Nephron (organoid): ENCODE measurements at regions not wholly inside any gene's neighbourhood (a gene's known extent, or its start where the extent isn't known, plus 50 kb on each side); places are given as distances from the start of the nearest gene placed in this dataset.

Experiments
- H3K27ac Mint-ChIP-seq, 3 experiments: 2 replicates each; pipeline ENCODE4 v1.8.0; 2020; ENCODE audit warnings: mixed read lengths in 3 of 3, mild to moderate bottlenecking in 2 of 3, moderate library complexity in 1 of 3
- H3K27me3 Mint-ChIP-seq: 2 replicates; pipeline ENCODE4 v1.8.0; 2021; ENCODE audit warnings: low read depth, mild to moderate bottlenecking, moderate library complexity, mixed read lengths
- H3K36me3 Mint-ChIP-seq: 2 replicates; pipeline ENCODE4 v1.8.0; 2020; ENCODE audit warnings: low read depth, mixed read lengths
- H3K4me1 Mint-ChIP-seq: 2 replicates; pipeline ENCODE4 v1.8.0; 2020; ENCODE audit warnings: mixed read lengths
- H3K4me3 Mint-ChIP-seq, 3 experiments: 2 replicates each; pipeline ENCODE4 v1.8.0; 2020; ENCODE audit warnings: mild to moderate bottlenecking in 3 of 3, mixed read lengths in 3 of 3, moderate library complexity in 2 of 3
- H3K9me3 Mint-ChIP-seq: 2 replicates; pipeline ENCODE4 v1.8.0; 2020; ENCODE audit warnings: mixed read lengths
- TF ChIP-seq, protein P1 (sequence below), 3 experiments: fragments of 200-600 bp; sonication (generic); IDR thresholded peaks; one replicate each; pipeline ENCODE4 v1.5.0; 2021; ENCODE audit warnings: antibody characterized with exemption in 3 of 3; ENCODE audit not compliant: unreplicated experiment in 3 of 3

DNA sequence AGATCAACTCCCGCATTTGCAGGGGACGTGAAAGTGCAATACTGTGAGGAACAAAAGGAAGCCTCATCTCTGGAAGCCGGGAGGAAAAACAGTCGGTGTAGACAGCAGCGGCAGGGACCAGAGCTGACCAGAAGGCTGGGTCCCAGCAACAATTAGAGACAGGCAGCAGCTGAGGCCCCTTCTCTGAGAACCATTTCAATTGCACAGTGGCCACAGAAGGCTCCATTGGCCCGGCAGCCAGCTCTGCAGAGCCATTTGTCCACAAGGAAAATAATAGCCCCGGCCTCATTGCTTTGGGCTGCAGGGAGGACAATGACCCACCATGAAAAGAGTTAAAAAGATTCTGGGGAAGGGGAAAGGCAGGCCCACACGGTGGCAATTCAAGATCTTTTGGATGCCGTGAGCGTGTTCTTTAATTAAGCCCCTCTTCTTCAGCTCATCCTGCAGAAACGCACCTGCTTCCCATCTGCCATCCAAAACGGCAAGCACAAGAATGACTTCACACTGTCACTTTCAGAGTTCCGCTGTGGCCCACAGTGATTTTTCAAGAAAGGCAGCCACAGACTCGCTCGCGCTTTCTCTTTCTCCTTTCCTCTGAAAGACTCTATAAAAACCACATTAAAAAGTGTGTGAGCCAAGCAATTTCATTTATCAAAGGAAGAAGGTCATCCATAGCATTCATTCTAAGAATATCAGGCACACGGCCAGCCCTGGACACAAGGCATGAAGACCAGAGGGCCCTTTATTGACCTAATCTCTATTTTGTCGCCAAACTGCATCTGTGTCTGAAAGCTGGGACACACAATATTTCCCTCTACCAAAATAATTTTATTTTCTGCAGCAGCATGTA, 293.6 kb downstream of the SOX11 start:
- Mint-ChIP-seq H3K27ac (no peak overlapping the region), H3K27me3 (peaks cover 44% of the 10 kb centered on the region), H3K4me3 (no peak overlapping the region), H3K4me1 (peaks cover 18% of the 10 kb centered on the region), H3K9me3 (no peaks in the 10 kb centered on the region), H3K36me3 (no peaks in the 10 kb centered on the region)
- TF ChIP-seq, protein P1, sequence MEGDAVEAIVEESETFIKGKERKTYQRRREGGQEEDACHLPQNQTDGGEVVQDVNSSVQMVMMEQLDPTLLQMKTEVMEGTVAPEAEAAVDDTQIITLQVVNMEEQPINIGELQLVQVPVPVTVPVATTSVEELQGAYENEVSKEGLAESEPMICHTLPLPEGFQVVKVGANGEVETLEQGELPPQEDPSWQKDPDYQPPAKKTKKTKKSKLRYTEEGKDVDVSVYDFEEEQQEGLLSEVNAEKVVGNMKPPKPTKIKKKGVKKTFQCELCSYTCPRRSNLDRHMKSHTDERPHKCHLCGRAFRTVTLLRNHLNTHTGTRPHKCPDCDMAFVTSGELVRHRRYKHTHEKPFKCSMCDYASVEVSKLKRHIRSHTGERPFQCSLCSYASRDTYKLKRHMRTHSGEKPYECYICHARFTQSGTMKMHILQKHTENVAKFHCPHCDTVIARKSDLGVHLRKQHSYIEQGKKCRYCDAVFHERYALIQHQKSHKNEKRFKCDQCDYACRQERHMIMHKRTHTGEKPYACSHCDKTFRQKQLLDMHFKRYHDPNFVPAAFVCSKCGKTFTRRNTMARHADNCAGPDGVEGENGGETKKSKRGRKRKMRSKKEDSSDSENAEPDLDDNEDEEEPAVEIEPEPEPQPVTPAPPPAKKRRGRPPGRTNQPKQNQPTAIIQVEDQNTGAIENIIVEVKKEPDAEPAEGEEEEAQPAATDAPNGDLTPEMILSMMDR (IDR thresholded peaks at IDR 0.05; ENCODE audit: unreplicated experiment in 3 of 3): no peak

DNA sequence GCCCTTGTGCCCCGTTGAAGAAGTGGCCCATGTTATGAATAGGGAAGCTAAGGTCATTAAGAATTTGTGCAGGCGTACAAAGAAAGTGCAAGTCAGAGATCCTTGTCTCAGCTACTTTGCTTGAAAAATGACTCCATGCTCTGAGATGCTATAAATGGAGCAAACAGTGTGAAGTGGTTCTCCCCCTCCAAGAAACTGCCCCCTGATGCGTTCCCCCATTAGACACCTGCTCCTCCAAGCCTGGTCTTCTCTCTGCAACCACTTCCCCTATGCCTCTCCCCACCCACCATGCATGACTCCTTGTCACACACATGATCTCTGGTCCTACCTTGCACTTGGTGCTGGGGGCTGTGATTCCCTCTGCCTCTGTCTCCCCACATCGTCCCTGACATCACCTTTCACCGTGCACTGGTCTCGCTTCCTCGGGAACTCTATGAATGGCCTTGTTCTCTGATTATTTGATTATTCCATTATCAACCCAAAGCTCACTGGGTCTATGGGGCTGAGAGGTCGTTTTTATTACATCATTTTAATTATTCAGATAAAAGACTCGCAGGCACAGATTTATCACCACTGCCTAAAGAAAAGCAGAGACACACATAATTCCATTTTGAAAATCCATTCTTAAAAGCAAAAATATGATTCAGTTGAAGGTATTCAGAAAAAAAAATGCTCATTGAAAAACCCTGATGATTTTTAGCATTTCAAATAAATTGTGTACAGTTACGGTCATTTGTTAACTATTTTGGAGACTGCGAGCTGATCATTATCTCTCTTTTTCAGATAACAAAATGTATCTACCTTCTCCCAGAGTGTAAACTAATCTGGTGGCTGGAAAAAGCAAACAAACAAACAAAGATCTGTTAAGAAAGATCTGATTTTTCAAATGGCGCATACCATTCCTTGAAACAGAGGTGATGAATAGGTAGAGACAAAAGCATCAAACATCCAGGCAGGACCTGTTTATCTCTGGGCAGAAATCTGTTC, 294.9 kb downstream of the SOX11 start:
- Mint-ChIP-seq H3K27me3 (peaks cover 32% of the 10 kb centered on the region), H3K9me3 (no peaks in the 10 kb centered on the region), H3K36me3 (no peaks in the 10 kb centered on the region), H3K27ac (no peak overlapping the region), H3K4me1 (peaks cover 15% of the 10 kb centered on the region), H3K4me3 (no peak overlapping the region)
- TF ChIP-seq, protein P1 (IDR thresholded peaks at IDR 0.05; ENCODE audit: unreplicated experiment in 3 of 3): no peak

DNA sequence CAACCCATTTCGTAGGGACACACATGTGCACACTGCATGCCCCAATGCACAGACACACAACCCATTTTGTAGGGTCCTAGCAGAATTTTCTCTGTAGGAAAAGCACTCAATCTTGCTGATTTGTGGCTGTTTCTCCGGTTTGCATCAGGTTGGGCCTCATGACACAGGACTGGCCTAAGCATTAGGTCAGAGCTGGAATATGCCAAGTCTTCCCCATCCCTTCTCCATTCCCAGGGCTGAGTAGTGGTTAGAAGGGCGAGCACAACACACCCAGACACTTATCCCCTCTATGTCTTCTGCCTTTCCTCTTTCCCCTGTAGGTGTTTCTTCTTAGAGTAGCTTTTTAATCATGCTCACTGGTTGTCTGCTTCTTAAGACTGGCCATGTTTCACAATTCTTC, 295.9 kb downstream of the SOX11 start:
- peaks cover 29% of the 10 kb centered on the region for H3K27me3 Mint-ChIP-seq
- H3K4me1 Mint-ChIP-seq: peaks cover 5% of the 10 kb centered on the region
- TF ChIP-seq, protein P1 (IDR thresholded peaks at IDR 0.05; ENCODE audit: unreplicated experiment in 3 of 3): no peak
- H3K27ac Mint-ChIP-seq: no peak overlapping the region
- no peaks in the 10 kb centered on the region for H3K36me3 Mint-ChIP-seq
- no peaks in the 10 kb centered on the region for H3K9me3 Mint-ChIP-seq
- no peak overlapping the region for H3K4me3 Mint-ChIP-seq

DNA sequence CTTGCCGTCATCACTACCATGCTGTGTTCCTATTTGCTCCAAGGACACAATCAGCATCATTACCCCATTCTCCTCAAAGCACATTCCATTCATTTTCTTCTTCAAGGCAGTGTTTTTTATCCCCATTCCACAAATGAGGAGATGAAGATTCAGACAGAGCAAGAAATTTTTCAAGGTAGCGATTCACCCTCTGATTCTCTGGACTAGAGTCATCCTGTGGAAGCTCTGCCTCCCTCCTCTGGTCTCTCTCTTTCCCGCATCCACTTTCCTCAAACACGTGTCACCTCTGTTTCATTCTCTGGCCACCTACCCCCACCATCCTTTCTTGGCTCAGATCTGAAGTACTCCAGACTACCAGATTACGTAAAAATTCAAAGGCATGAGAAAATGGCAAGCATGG, 297.9 kb downstream of the SOX11 start:
- Mint-ChIP-seq H3K36me3 (no peaks in the 10 kb centered on the region), H3K9me3 (no peaks in the 10 kb centered on the region), H3K4me3 (no peak overlapping the region), H3K27ac (no peak overlapping the region), H3K4me1 (peaks cover 5% of the 10 kb centered on the region), H3K27me3 (peaks cover 26% of the 10 kb centered on the region)
- TF ChIP-seq, protein P1 (IDR thresholded peaks at IDR 0.05; ENCODE audit: unreplicated experiment in 3 of 3): no peak

DNA sequence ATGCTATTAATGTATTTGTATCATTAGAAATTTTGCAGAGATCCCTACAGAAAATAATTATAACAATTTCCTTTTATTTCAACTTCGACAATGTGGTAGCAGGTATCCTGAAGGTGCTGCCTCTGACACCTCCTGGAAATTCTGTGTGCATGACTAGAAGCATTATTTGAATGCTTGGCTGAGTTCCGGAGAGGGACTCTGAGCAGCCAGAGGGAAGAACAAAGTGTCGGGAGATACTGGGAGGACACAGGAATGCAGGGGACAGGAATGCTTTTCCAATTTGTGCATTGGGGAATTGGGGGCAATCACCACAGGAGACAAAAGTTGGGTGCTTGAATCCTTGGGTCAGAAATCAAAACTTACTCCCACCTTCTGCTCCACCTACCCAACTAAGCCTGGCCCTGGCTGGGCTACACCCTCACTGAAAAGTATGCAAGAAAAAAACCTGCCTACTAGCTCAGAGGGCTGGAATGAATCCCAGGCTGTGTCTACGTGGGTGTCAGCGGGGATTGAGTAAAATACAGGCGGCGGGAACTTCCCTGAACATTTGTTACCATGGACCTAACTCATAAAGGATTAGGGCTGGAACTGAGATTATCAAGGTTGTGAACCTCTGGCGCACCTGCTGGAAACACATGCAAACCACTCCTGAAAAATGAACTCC, 299.3 kb downstream of the SOX11 start:
- H3K36me3 Mint-ChIP-seq: no peaks in the 10 kb centered on the region
- H3K4me3 Mint-ChIP-seq: no peak overlapping the region
- H3K27me3 Mint-ChIP-seq: peaks cover 24% of the 10 kb centered on the region
- H3K4me1 Mint-ChIP-seq: peaks cover 5% of the 10 kb centered on the region
- peak overlapping the region in 1 of 3 experiments; percentile 20 for H3K27ac Mint-ChIP-seq
- TF ChIP-seq, protein P1 (IDR thresholded peaks at IDR 0.05; ENCODE audit: unreplicated experiment in 3 of 3): no peak
- no peaks in the 10 kb centered on the region for H3K9me3 Mint-ChIP-seq
